ENCODE measurements at regions not wholly inside any gene's neighbourhood (a gene's known extent, or its start where the extent isn't known, plus 50 kb on each side); places are given as distances from the start of the nearest gene placed in this dataset.

- TF ChIP-seq POLR2A (IDR thresholded peaks at IDR 0.05): no peak
- TF ChIP-seq CTCF (IDR thresholded peaks at IDR 0.05): no peak
Measured at GRCh38 chr16:7239547-7239946, 93.1 kb upstream of the RBFOX1 start.
